Left forelimb (tissue), 1 donor: ENCODE measurements at regions not wholly inside any gene's neighbourhood (a gene's known extent, or its start where the extent isn't known, plus 50 kb on each side); places are given as distances from the start of the nearest gene placed in this dataset.
"Not testable (repeated sequence)": the region's sequence is repeated elsewhere in the genome, so short reads cannot be mapped to it uniquely, and the experiment has no call there.

ENCODE experiments used
- DNase-seq: peaks from one replicate; pipeline ENCODE4 v3.0.0-alpha.2; 2018; ENCODE audit warnings: low spot score

GRCh38 chr5:143634689-143635088 lies 177.3 kb upstream of the HMHB1 start:
- DNase-seq = no peak

- DNase-seq = no peak
Observed at GRCh38 chr5:143629871-143630659, 181.9 kb upstream of the HMHB1 start.

- DNase-seq = not testable (repeated sequence)
Observed at GRCh38 chr5:143625048-143625447, 186.9 kb upstream of the HMHB1 start.

GRCh38 chr5:143624465-143624864 lies 187.5 kb upstream of the HMHB1 start:
- DNase-seq = no peak

DNA sequence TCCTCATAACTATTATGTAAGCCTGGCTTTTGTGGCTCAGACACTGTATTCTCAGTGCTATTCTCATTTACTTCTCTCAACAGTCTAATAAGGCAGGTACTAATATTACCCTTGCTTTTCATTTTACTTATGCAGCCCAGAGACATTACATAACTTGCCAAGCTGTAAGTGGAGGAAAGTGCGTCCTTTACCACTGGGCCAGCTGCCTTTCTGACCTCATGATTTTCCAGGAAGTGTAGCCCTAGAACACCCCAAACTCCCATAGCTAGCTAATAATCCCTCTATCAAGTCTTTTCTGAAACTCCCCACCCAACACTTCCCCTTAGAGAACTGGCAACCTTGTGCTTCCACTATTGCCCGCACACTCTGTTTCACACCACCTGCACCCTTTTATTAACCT lies 192.9 kb upstream of the HMHB1 start:
- no peak for DNase-seq

DNA sequence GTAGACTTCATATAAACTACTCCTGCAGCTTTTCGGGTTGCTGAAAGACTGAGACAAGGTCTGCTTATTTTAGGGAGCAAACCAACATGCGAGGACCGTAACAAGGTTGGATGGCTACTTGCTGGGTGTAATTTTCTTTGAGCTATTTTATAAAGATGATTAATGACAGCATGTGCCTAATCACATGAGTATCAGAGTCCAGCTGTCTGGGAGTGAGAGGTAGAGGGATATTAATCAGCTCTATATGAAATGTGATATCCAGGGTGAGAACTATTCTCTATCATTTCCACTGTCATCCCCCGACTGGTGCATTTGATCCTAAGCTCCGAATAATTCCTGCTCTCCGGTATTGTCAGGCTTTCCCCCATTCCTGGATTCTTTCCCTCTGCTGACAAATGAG lies 193.8 kb upstream of the HMHB1 start:
- DNase-seq = no peak

- no peak for DNase-seq
Observed at GRCh38 chr5:143614831-143615230, 197.1 kb upstream of the HMHB1 start.

GRCh38 chr5:143613329-143613728 lies 198.6 kb upstream of the HMHB1 start:
- DNase-seq = no peak

GRCh38 chr5:143610946-143611345 lies 201.0 kb upstream of the HMHB1 start:
- DNase-seq = no peak

DNA sequence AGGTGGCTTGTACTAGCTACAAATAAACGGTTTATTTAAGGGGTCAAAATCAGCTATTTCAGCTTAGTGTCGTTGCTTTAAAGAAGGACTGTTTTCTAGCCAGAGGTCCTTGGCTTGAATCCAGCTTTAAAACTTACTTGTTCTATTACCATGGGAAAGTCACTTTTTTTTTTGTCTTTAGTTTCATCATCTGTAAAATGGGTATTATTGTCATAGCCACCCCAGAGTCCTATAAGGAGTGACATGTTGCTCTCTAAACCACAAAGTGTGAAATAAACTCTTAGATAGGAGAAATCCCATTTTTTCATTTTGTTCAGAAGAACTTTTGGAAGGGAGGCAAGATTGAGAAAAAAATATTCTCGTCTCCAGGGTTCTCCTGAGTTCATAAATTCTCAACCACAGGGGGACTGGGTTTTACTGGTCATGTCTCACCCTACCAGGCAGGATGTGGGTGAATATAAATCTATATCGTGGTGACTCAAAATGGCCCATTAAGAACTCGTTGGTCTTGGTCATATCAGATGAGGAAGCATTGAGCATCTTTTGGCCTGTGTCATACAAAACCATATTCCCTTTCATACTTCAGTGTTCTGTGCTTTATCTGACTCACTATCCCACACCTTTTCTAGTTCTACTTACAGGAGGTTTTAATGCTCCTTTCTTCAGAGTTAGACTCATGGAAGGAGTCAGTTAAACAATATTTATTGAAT lies 202.7 kb upstream of the NR3C1 start:
- no peak for DNase-seq

- no peak for DNase-seq
Observed at GRCh38 chr5:143605403-143606005, 202.0 kb upstream of the NR3C1 start.

DNA sequence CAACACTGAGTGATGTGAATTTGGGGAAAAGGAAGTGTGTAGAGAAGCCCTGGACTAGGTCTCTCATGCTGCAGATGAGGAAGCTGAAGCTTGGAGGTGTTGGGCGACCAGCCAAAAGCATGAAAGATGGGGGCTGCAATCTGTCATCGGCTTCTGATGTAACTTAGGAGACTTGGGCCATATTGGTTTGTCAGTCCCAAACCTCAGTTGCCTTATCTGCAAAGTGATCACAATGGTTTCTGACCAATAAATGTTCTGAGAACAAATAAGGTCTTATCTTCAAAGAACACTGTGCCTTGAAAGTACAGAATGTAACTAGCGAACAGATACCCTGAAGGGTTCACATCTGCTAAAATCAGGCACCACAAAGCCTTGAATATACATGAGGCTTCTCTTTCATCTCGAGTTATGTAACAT lies 198.4 kb upstream of the NR3C1 start:
- DNase-seq = no peak

DNA sequence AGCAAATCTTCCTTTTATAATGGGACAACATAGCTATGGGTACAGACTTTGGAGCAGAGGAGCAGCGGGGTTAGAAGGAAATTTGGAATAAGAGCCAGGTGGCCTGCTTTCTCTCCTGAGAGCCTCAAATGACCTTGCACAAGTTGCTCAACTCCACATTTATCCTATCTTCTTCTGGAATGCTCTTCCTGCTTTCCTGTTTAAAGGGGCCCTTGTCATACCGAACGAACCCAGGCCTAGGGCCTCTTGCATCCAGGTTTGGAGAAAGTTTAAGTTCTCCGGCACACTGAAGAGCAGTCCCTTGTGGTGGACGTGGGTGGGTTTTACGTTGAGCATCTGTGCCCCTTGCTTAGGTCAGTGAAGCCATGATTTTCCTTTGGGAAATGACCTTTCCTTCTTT lies 197.9 kb upstream of the NR3C1 start:
- no peak for DNase-seq

DNA sequence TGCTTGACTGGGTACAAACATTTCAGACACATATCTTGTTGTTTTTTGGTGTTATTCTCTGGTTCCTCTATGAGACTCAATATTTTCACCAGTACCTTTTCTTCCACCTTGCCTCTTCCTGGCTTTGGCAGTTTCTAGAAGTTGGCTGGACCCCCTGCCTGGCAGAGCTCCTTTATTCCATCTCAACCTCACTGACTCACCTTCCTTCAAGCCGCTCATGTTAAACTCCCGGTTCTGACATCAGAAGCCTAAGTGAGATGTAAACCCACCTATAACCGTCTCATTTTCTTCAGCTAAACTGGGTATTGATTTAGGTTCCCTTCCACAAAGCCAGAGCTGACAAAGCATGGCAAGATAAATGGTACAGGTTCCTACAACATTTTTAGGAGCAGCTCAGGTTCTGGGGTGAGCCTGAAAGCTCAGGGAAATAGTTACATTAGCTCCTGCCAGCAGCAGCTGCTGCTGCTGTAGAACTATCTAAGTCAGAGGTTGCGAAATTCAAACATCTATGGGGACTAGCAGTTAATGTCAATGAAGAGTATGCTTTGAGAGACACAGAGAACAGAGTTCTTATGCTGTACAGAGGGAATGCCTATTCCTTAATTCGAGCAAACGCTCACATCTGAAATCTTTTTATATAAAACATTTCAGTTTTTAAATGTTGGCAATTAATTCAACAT lies 197.1 kb upstream of the NR3C1 start:
- no peak for DNase-seq

DNA sequence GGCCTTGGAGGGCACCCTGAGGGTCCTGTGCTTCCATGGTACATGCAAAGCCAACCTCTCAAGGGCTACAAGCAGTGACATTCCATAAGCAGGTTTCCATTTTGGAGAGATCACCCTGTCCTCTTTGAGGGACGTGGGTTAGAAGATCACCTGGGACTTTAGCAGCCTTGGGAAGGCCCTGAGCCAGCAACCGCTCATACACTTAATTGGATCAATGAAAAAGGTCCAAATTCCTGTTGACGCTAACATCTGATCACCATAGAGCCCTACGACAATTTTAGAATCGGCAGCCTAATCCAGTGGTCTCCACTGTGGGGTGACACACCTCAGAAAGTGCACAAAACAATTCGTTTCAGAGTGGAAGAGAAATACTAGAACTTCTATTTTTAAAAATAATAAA lies 196.0 kb upstream of the NR3C1 start:
- no peak for DNase-seq

DNA sequence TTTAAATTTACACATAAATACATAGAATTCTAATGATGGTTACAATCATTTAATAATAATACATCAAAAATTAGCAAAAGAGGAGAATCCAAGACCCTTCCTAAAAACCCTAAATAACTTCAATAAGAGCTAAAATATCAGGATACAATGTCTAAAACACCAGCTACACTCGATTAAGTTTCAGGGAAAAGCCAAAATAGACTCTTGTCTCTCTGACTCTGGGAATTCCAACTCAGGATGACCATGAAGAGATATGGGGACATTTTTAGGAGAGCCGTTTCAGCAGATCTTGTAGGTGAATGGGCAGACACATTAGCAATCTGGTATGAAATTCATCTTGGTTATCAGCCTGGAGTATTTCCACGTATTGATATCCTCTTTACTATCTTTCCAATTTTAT lies 193.3 kb upstream of the NR3C1 start:
- no peak for DNase-seq

GRCh38 chr5:143594902-143595818 lies 191.7 kb upstream of the NR3C1 start:
- no peak for DNase-seq

DNA sequence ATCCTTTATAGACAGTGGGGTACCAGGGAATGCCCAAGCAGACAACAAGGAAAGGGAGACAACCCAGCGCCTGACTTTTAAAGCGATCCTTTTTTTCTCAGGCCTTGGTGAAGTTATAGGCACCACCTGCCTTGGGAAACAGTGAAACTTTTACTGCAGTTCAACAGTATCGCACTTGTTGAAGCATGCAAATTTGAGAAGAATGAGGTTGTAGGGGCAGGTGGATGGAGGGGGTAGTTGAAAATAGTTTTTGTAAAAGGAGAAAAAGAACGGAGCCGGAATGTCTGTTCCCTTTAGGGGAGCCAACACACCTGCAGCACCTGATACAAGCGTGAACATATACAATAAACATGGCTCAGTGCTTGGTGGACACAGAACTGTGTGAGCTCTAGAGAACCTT lies 190.2 kb upstream of the NR3C1 start:
- DNase-seq = no peak

- DNase-seq = no peak
Observed at GRCh38 chr5:143592648-143593047, 189.2 kb upstream of the NR3C1 start.

- no peak for DNase-seq
Observed at GRCh38 chr5:143588933-143589662, 185.6 kb upstream of the NR3C1 start.

GRCh38 chr5:143588121-143588520 lies 184.6 kb upstream of the NR3C1 start:
- DNase-seq = not testable (repeated sequence)
